HFFc6 (cell line): ENCODE measurements at regions not wholly inside any gene's neighbourhood (a gene's known extent, or its start where the extent isn't known, plus 50 kb on each side); places are given as distances from the start of the nearest gene placed in this dataset.

ENCODE experiments used
- DNase-seq: peaks from one replicate; pipeline ENCODE4 v3.0.0-alpha.2; 2018
- H3K27ac Mint-ChIP-seq: 2 replicates; pipeline ENCODE4 v1.8.0; 2020; ENCODE audit warnings: mild to moderate bottlenecking, mixed read lengths
- H3K27me3 Mint-ChIP-seq: 2 replicates; pipeline ENCODE4 v1.8.0; 2021; ENCODE audit warnings: mild to moderate bottlenecking, moderate library complexity, mixed read lengths; ENCODE audit not compliant: insufficient read depth
- H3K36me3 Mint-ChIP-seq: 2 replicates; pipeline ENCODE4 v1.8.0; 2021; ENCODE audit warnings: low read depth, mixed read lengths
- H3K4me1 Mint-ChIP-seq: 2 replicates; pipeline ENCODE4 v1.8.0; 2020; ENCODE audit warnings: low read depth, mixed read lengths
- H3K4me3 Mint-ChIP-seq: 2 replicates; pipeline ENCODE4 v1.8.0; 2020; ENCODE audit warnings: mild to moderate bottlenecking, moderate library complexity, mixed read lengths
- H3K9me3 Mint-ChIP-seq: 2 replicates; pipeline ENCODE4 v1.8.0; 2020; ENCODE audit warnings: mild to moderate bottlenecking, mixed read lengths
- CTCF ChIP-seq: fragments of 200-600 bp; sonication (generic); IDR thresholded peaks from 2 replicates; pipeline ENCODE4 v1.5.0; 2021; ENCODE audit warnings: antibody characterized with exemption, mild to moderate bottlenecking

- Mint-ChIP-seq H3K27me3 (peaks cover 7% of the 10 kb centered on the region), H3K27ac (no peak overlapping the region), H3K4me1 (peaks cover 11% of the 10 kb centered on the region; the same call in 1 of the 2 replicates), H3K4me3 (no peak overlapping the region), H3K36me3 (no peaks in the 10 kb centered on the region), H3K9me3 (no peaks in the 10 kb centered on the region)
- no peak for DNase-seq
- no peak for TF ChIP-seq CTCF
Measured at GRCh38 chr7:62361-63116, 129.8 kb upstream of the FAM20C start.

- H3K9me3 Mint-ChIP-seq = no peaks in the 10 kb centered on the region
- H3K36me3 Mint-ChIP-seq = no peaks in the 10 kb centered on the region
- DNase-seq = no peak
- peaks cover 11% of the 10 kb centered on the region; the same call in 1 of the 2 replicates for H3K4me1 Mint-ChIP-seq
- no peak overlapping the region for H3K27ac Mint-ChIP-seq
- peaks cover 7% of the 10 kb centered on the region for H3K27me3 Mint-ChIP-seq
- no peak for TF ChIP-seq CTCF
- no peak overlapping the region for H3K4me3 Mint-ChIP-seq
Measured at GRCh38 chr7:63117-63480, 129.3 kb upstream of the FAM20C start.

DNA sequence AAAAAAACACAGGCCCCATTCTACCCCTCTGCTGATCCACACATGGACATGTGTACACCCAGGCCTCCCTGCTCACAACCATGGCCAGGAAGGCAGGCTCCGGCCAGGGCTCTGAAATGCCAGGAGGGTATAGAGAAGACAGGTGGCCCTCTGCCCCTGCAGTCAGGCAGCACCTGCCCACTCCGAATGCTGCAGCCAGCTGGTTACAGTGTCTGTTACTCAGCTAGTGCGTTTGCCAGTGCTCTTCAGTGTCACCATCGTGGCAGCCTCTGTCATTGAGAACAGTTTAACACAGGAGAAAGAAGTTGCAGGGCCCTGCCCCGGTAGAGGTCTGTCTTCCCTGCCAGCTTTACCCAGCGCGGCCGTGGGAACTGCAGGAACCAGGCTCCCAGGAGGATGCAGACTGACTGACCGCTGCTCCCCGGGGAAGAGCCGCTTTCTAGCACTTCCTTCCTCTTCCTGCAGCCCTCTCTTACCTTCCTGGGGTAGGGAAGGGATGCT, 128.8 kb upstream of the FAM20C start:
- H3K4me1 Mint-ChIP-seq = peaks cover 11% of the 10 kb centered on the region; the same call in 1 of the 2 replicates
- H3K36me3 Mint-ChIP-seq = no peaks in the 10 kb centered on the region
- H3K9me3 Mint-ChIP-seq = no peaks in the 10 kb centered on the region
- no peak for TF ChIP-seq CTCF
- no peak for DNase-seq
- peaks cover 7% of the 10 kb centered on the region for H3K27me3 Mint-ChIP-seq
- no peak overlapping the region for H3K4me3 Mint-ChIP-seq
- no peak overlapping the region for H3K27ac Mint-ChIP-seq

DNA sequence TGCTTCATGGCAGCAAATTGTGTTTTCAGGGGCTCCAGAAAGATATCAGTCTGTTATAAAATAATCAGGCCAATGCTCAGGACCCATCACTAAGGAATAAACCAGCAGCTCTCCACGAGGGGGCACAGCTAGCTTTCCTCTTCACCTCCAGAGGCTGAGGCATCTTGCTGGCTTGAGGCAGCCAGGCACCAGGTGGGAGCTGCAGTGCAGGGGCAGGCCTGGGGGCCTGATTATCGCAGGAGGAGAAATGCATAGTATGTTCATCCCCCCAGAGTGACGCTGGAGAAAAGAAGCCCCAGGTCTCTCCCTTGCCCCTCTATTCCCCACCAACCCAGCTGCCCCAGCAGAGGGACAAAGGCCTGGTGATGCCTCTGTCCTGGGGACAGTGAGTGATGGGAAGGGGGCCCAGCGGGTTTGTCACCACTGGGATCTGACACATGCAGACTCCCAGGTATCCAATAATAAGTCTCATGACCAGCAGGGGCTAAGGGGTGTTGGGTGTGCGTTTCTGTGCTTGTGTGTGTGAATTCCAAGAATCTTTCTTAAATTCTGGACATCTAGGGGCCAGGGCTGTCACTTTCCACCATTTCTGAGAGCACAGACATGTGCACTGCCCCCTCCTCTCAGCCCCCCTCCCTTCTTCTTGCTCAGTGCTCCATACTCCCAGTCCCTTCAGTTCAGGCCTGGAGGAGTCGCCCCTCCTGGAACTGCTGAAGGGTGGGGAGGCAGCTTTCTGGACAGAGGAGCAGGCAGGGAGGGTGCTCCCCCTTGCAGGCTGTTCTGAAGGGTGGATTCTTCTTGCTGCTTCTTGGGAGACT, 128.1 kb upstream of the FAM20C start:
- no peak overlapping the region for H3K27ac Mint-ChIP-seq
- no peaks in the 10 kb centered on the region for H3K36me3 Mint-ChIP-seq
- no peaks in the 10 kb centered on the region for H3K9me3 Mint-ChIP-seq
- peaks cover 7% of the 10 kb centered on the region for H3K27me3 Mint-ChIP-seq
- H3K4me3 Mint-ChIP-seq = no peak overlapping the region
- peaks cover 11% of the 10 kb centered on the region; the same call in 1 of the 2 replicates for H3K4me1 Mint-ChIP-seq
- peak; percentile 75 for TF ChIP-seq CTCF
- DNase-seq = peak; percentile 34

DNA sequence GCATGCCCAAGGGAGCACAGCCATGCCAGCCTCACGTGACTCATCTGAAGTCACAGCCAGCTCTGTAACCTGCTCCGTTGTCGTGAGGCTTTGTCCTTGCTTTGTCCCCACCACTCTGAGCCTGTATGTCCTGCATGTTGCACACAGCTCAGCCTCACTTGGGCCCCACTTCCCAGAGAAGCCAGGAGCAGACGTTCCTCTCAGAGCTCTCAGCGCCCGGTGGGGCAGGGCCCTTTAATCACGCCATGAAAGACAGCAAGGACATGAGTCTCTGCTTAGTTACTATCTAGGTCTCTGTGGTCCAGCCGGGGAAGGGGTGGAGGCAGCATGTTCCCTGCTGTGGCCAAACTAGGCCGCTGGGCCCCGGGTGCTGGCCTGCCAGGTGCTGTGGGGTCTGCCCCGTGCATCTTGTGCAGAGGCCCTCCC, 127.4 kb upstream of the FAM20C start:
- H3K4me1 Mint-ChIP-seq = peaks cover 11% of the 10 kb centered on the region; the same call in 1 of the 2 replicates
- peaks cover 7% of the 10 kb centered on the region; the same call in 1 of the 2 replicates for H3K27me3 Mint-ChIP-seq
- H3K36me3 Mint-ChIP-seq = no peaks in the 10 kb centered on the region
- no peaks in the 10 kb centered on the region for H3K9me3 Mint-ChIP-seq
- no peak overlapping the region for H3K4me3 Mint-ChIP-seq
- H3K27ac Mint-ChIP-seq = no peak overlapping the region
- TF ChIP-seq CTCF = no peak
- no peak for DNase-seq
